ENCODE measurements at regions not wholly inside any gene's neighbourhood (a gene's known extent, or its start where the extent isn't known, plus 50 kb on each side); places are given as distances from the start of the nearest gene placed in this dataset.

- no peak for TF ChIP-seq EP300 (IDR thresholded peaks at IDR 0.05)
- TF ChIP-seq CTCF (IDR thresholded peaks at IDR 0.05): no peak
- no peak for TF ChIP-seq POLR2A (IDR thresholded peaks at IDR 0.05)
Observed at GRCh38 chr5:100965291-100965690, 62.2 kb upstream of the ST8SIA4 start.
